NOMO-1 treated with dmso at 0.1 percent for 144 hours (cell line): ENCODE measurements at regions not wholly inside any gene's neighbourhood (a gene's known extent, or its start where the extent isn't known, plus 50 kb on each side); places are given as distances from the start of the nearest gene placed in this dataset.

Experiments
- DNase-seq: peaks from one replicate; lab custom pipeline; 2025; ENCODE audit not compliant: unreplicated experiment; lab: John Stamatoyannopoulos, UW

- no peak for DNase-seq
Observed at GRCh38 chr2:10498525-10499274, 50.6 kb upstream of the ODC1 start.
